ENCODE measurements at regions not wholly inside any gene's neighbourhood (a gene's known extent, or its start where the extent isn't known, plus 50 kb on each side); places are given as distances from the start of the nearest gene placed in this dataset.
A peak's percentile ranks its signal among the peaks of the same experiment; 100 is the strongest.

- no peak for TF ChIP-seq CTCF (conservative IDR thresholded peaks at IDR 0.05)
- no peak overlapping the region for H3K27ac ChIP-seq
Measured at GRCh38 chr18:34562252-34562870, 147.7 kb upstream of the DTNA start.

GRCh38 chr18:34567857-34568256, 142.2 kb upstream of the DTNA start:
- no peak for TF ChIP-seq CTCF (conservative IDR thresholded peaks at IDR 0.05)
- no peak overlapping the region for H3K27ac ChIP-seq

GRCh38 chr18:34576622-34577021, 133.5 kb upstream of the DTNA start:
- peak; percentile 21 for TF ChIP-seq CTCF (conservative IDR thresholded peaks at IDR 0.05)
- H3K27ac ChIP-seq, result no peak overlapping the region

GRCh38 chr18:34583895-34584294, 126.2 kb upstream of the DTNA start:
- TF ChIP-seq CTCF (conservative IDR thresholded peaks at IDR 0.05), result no peak
- no peak overlapping the region for H3K27ac ChIP-seq

- no peak overlapping the region for H3K27ac ChIP-seq
- no peak for TF ChIP-seq CTCF (conservative IDR thresholded peaks at IDR 0.05)
Measured at GRCh38 chr18:34590503-34590902, 119.6 kb upstream of the DTNA start.

- H3K27ac ChIP-seq, result no peak overlapping the region
- no peak for TF ChIP-seq CTCF (conservative IDR thresholded peaks at IDR 0.05)
Measured at GRCh38 chr18:34591920-34592444, 118.1 kb upstream of the DTNA start.

- H3K27ac ChIP-seq, result no peak overlapping the region
Measured at GRCh38 chr18:34592481-34592880, 117.6 kb upstream of the DTNA start.

More at GRCh38 chr18:34592481-34592880, 117.6 kb upstream of the DTNA start:
- TF ChIP-seq CTCF (conservative IDR thresholded peaks at IDR 0.05), result no peak

Measured in VCaP (cell line).